HepG2 (cell line): ENCODE measurements at regions not wholly inside any gene's neighbourhood (a gene's known extent, or its start where the extent isn't known, plus 50 kb on each side); places are given as distances from the start of the nearest gene placed in this dataset.

ENCODE experiments used
- ATAC-seq: fragments of 200-7000 bp; cut with Tn5 transposase; 3 replicates; pipeline ENCODE4 v1.9.1; 2020; ENCODE audit warnings: mild to moderate bottlenecking, moderate library complexity
- BruUV-seq: library from RNA; stranded (reverse); fragments of 400-500 nt; replicated peaks from 2 replicates; lab custom pipeline; 2021; lab: Mats Ljungman, UMichigan
- CTCF ChIA-PET: fragments of 300-600 bp; formaldehyde crosslinking; extraction: SDS; loops from one replicate; lab custom pipeline; 2021; ENCODE audit warnings: low total read pairs, inconsistent platforms, low intra/inter-chr PET ratio; lab: Yijun Ruan, JAX
- POLR2A ChIA-PET: fragments of 350-600 bp; sonication (Branson Sonifier 250); formaldehyde crosslinking; loops from one replicate; lab custom pipeline; 2020; ENCODE audit warnings: antibody characterized with exemption, inconsistent platforms; lab: Yijun Ruan, JAX
- DNase-seq: peaks from one replicate; pipeline ENCODE4 v3.0.0-alpha.2; 2015; ENCODE audit warnings: low spot score
- FAIRE-seq: peaks from 3 replicates; lab custom pipeline; 2011; peaks lifted over from hg19 to GRCh38; lab: Jason Lieb, UNC
- H2AFZ ChIP-seq: one replicate; pipeline ENCODE4 v1.6.1; 2011; ENCODE audit warnings: low read length, inconsistent platforms
- H3K27ac ChIP-seq: fragments of 300-600 bp; 3 replicates; pipeline ENCODE4 v1.8.0; 2011; ENCODE audit warnings: mixed run types, mild to moderate bottlenecking, mixed read lengths, low read length, inconsistent platforms; ENCODE audit not compliant: insufficient read depth; ENCODE audit errors: extremely low read length
- H3K27me3 ChIP-seq, 2 experiments: fragments of 200-600 bp in 1 of 2; 2 replicates in 1 of 2; 3 replicates in 1 of 2; pipeline versions ENCODE4 v1.6.0 to v1.8.0; 2011; ENCODE audit warnings: low read length in 2 of 2, mild to moderate bottlenecking in 2 of 2, moderate library complexity in 2 of 2, inconsistent platforms in 1 of 2; ENCODE audit not compliant: insufficient read depth in 2 of 2, control insufficient read depth in 1 of 2
- H3K36me3 ChIP-seq, 2 experiments: fragments of 200-600 bp in 1 of 2; replicated peaks in 1 of 2; 2 replicates in 1 of 2; 3 replicates in 1 of 2; pipeline versions ENCODE4 v1.5.1 to v1.8.0; 2011; ENCODE audit warnings: low read length in 2 of 2, inconsistent platforms in 1 of 2; ENCODE audit not compliant: insufficient read depth in 2 of 2, control insufficient read depth in 1 of 2
- H3K4me1 ChIP-seq: 2 replicates; pipeline ENCODE4 v1.5.1; 2012; ENCODE audit warnings: low read length, inconsistent platforms; ENCODE audit not compliant: insufficient read depth
- H3K4me2 ChIP-seq: 2 replicates; pipeline ENCODE4 v1.6.0; 2011; ENCODE audit warnings: low read depth, low read length, inconsistent platforms
- H3K4me3 ChIP-seq, 3 experiments: fragments of 200-600 bp in 1 of 3; sonication (generic), shearing (Covaris generic) in 1 of 3; replicated peaks in 1 of 3; 2 replicates each; pipeline ENCODE4 v1.5.1; 2011 to 2016; ENCODE audit warnings: low read length in 3 of 3, inconsistent platforms in 2 of 3, low read depth in 2 of 3, mild to moderate bottlenecking in 2 of 3, control low read depth in 1 of 3, mixed read lengths in 1 of 3; ENCODE audit not compliant: insufficient read depth in 1 of 3
- H3K79me2 ChIP-seq: one replicate; pipeline ENCODE4 v1.6.1; 2011; ENCODE audit warnings: low read length, inconsistent platforms; ENCODE audit not compliant: insufficient read depth
- H3K9ac ChIP-seq: 2 replicates; pipeline ENCODE4 v1.6.0; 2011; ENCODE audit warnings: mild to moderate bottlenecking, low read depth, low read length, inconsistent platforms; ENCODE audit not compliant: insufficient read depth
- H3K9me3 ChIP-seq: 2 replicates; pipeline ENCODE4 v1.5.1; 2012; ENCODE audit warnings: mild to moderate bottlenecking, low read length
- H4K20me1 ChIP-seq: 2 replicates; pipeline ENCODE4 v1.6.0; 2011; ENCODE audit warnings: inconsistent platforms, mild to moderate bottlenecking, low read length, moderate library complexity; ENCODE audit not compliant: insufficient read depth
- KDM1A ChIP-seq: IDR thresholded peaks from 2 replicates; pipeline ENCODE4 v1.6.1; 2016; ENCODE audit warnings: missing compliant biosample characterization
- KLF16 ChIP-seq, 2 experiments: sonication (generic) in 1 of 2; formaldehyde crosslinking in 1 of 2; IDR thresholded peaks; 2 replicates each; pipeline versions ENCODE4 v1.6.1 to v1.8.0; 2016 to 2023; ENCODE audit warnings: missing genetic modification reagents in 2 of 2, missing compliant biosample characterization in 1 of 2
- KLF6 ChIP-seq: IDR thresholded peaks from 2 replicates; pipeline ENCODE4 v1.8.0; 2016; ENCODE audit warnings: missing biosample characterization, missing genetic modification reagents
- KMT2A ChIP-seq: sonication (generic); formaldehyde crosslinking; IDR thresholded peaks from 2 replicates; pipeline ENCODE4 v1.4.0; 2020; ENCODE audit warnings: missing genetic modification reagents
- MAFF ChIP-seq: IDR thresholded peaks from 2 replicates; pipeline ENCODE4 v1.6.1; 2011; ENCODE audit warnings: low read depth, low read length, improper control_type of control experiment
- PAWR ChIP-seq: sonication (generic); formaldehyde crosslinking; IDR thresholded peaks from 2 replicates; pipeline ENCODE4 v1.4.0; 2020; ENCODE audit warnings: missing genetic modification reagents, mild to moderate bottlenecking, borderline replicate concordance
- SIX4 ChIP-seq: sonication (generic); formaldehyde crosslinking; IDR thresholded peaks from 2 replicates; pipeline ENCODE4 v1.4.0; 2020; ENCODE audit warnings: missing genetic modification reagents
- ZBTB8A ChIP-seq: sonication (generic); formaldehyde crosslinking; IDR thresholded peaks from 2 replicates; pipeline ENCODE4 v1.4.0; 2020; ENCODE audit warnings: mild to moderate bottlenecking, low read depth, missing genetic modification reagents, borderline replicate concordance
- ZNF207 ChIP-seq: fragments of 450-650 bp; IDR thresholded peaks from 2 replicates; pipeline ENCODE4 v1.6.1; 2016; ENCODE audit warnings: antibody characterized with exemption, borderline replicate concordance
- ZNF260 ChIP-seq: sonication (generic); formaldehyde crosslinking; IDR thresholded peaks from 2 replicates; pipeline ENCODE4 v1.4.0; 2020; ENCODE audit warnings: missing genetic modification reagents, low read depth, mild to moderate bottlenecking, borderline replicate concordance
- ZNF335 ChIP-seq: sonication (generic); formaldehyde crosslinking; IDR thresholded peaks from 2 replicates; pipeline ENCODE4 v1.4.0; 2020; ENCODE audit warnings: missing genetic modification reagents
- ZNF44 ChIP-seq: sonication (generic); formaldehyde crosslinking; IDR thresholded peaks from 2 replicates; pipeline ENCODE4 v1.5.1; 2020; ENCODE audit warnings: mild to moderate bottlenecking, missing genetic modification reagents
- ZNF564 ChIP-seq: sonication (generic); formaldehyde crosslinking; IDR thresholded peaks from 2 replicates; pipeline ENCODE4 v1.8.1; 2023; ENCODE audit warnings: mild to moderate bottlenecking, missing genetic modification reagents
- ZNF589 ChIP-seq: sonication (generic); formaldehyde crosslinking; conservative IDR thresholded peaks from 2 replicates; pipeline ENCODE4 v1.8.0; 2022; ENCODE audit warnings: mild to moderate bottlenecking, moderate library complexity, missing genetic modification reagents
- WGBS: methylation state at CpG from one replicate; pipeline ENCODE4 v1.1.6; 2017; ENCODE audit warnings: low lambda C conversion rate; 5-methylcytosine and 5-hydroxymethylcytosine counted together
- in situ Hi-C: cut with HindIII; loops from 2 replicates; pipeline ENCODE4 v1.10.0; 2017; ENCODE audit warnings: low pct_unique_long_range_greater_than_20kb; ENCODE audit not compliant: extremely low pct_ligation_motif_present
- intact Hi-C: fragments of 100-400 bp; cut with micrococcal nuclease; formaldehyde crosslinking; loops from one replicate; pipeline ENCODE4 v1.10.0; 2022; ENCODE audit not compliant: unreplicated experiment

GRCh38 chr21:27424601-27425000 lies 457.7 kb upstream of the ADAMTS5 start:
- H3K4me3 ChIP-seq = no peak overlapping the region
- intact Hi-C loops = no loop called here
- no peaks in the 10 kb centered on the region for H4K20me1 ChIP-seq
- no peak overlapping the region for H3K27ac ChIP-seq
- H3K9ac ChIP-seq = no peak overlapping the region
- POLR2A ChIA-PET = no interaction called here
- WGBS = 0% methylated on average over 1 of the region's 1 CpG
- no peak for TF ChIP-seq KLF16 (CRISPR knock-in tag; IDR thresholded peaks at IDR 0.05)
- no peak for TF ChIP-seq KMT2A (CRISPR knock-in tag)
- TF ChIP-seq KLF6 (CRISPR knock-in tag) = no peak
- TF ChIP-seq ZNF564 (CRISPR knock-in tag) = no peak
- no peak for TF ChIP-seq ZNF260 (CRISPR knock-in tag)
- TF ChIP-seq MAFF = no peak
- TF ChIP-seq ZNF44 (CRISPR knock-in tag) = no peak
- TF ChIP-seq PAWR = no peak
- TF ChIP-seq ZNF589 = no peak
- TF ChIP-seq SIX4 = no peak
- no peak for TF ChIP-seq ZBTB8A (CRISPR knock-in tag)
- no peak for TF ChIP-seq ZNF207
- TF ChIP-seq ZNF335 = no peak
- no peak for TF ChIP-seq KDM1A (CRISPR knock-in tag)
- TF ChIP-seq, all 625 proteins: peak for 0
- Histone ChIP-seq H3K4me2 (no peak overlapping the region), H2AFZ (no peak overlapping the region), H3K4me1 (no peaks in the 10 kb centered on the region), H3K79me2 (no peaks in the 10 kb centered on the region), H3K9me3 (peaks cover 90% of the 10 kb centered on the region), H3K27me3 (no peaks in the 10 kb centered on the region), H3K36me3 (no peaks in the 10 kb centered on the region)
- DNase-seq = no peak
- in situ Hi-C loops = no loop called here
- FAIRE-seq = no peak
- ATAC-seq = no peak
- CTCF ChIA-PET = no interaction called here
- no TSS peak for BruUV-seq
